Osteocyte (in vitro differentiated cells): ENCODE measurements at regions not wholly inside any gene's neighbourhood (a gene's known extent, or its start where the extent isn't known, plus 50 kb on each side); places are given as distances from the start of the nearest gene placed in this dataset.

ENCODE experiments used
- DNase-seq: peaks from one replicate; pipeline ENCODE4 v3.0.0; 2021; ENCODE audit warnings: mixed read lengths; ENCODE audit not compliant: unreplicated experiment; ENCODE audit errors: extremely low spot score
- H3K27ac Mint-ChIP-seq: one replicate; pipeline ENCODE4 v1.8.0; 2021; ENCODE audit warnings: mild to moderate bottlenecking, mixed read lengths; ENCODE audit not compliant: unreplicated experiment
- H3K27me3 Mint-ChIP-seq: one replicate; pipeline ENCODE4 v1.8.0; 2021; ENCODE audit warnings: mixed read lengths; ENCODE audit not compliant: unreplicated experiment
- H3K36me3 Mint-ChIP-seq: one replicate; pipeline ENCODE4 v1.8.0; 2021; ENCODE audit warnings: mixed read lengths; ENCODE audit not compliant: unreplicated experiment
- H3K4me1 Mint-ChIP-seq: one replicate; pipeline ENCODE4 v1.8.0; 2021; ENCODE audit warnings: mixed read lengths; ENCODE audit not compliant: unreplicated experiment
- H3K4me3 Mint-ChIP-seq: one replicate; pipeline ENCODE4 v1.8.0; 2021; ENCODE audit warnings: mild to moderate bottlenecking, moderate library complexity, mixed read lengths; ENCODE audit not compliant: unreplicated experiment
- H3K9me3 Mint-ChIP-seq: one replicate; pipeline ENCODE4 v1.8.0; 2021; ENCODE audit warnings: mixed read lengths; ENCODE audit not compliant: unreplicated experiment
- CTCF ChIP-seq: fragments of 200-600 bp; sonication (generic); IDR thresholded peaks from 2 replicates; pipeline ENCODE4 v1.5.0; 2021; ENCODE audit warnings: antibody characterized with exemption, mild to moderate bottlenecking, moderate library complexity

GRCh38 chr1:221109930-221110329 lies 230.7 kb downstream of the HLX start:
- TF ChIP-seq CTCF, result no peak
- Mint-ChIP-seq H3K9me3 (peaks cover 11% of the 10 kb centered on the region), H3K4me1 (no peaks in the 10 kb centered on the region), H3K27me3 (peaks cover 10% of the 10 kb centered on the region), H3K27ac (no peak overlapping the region), H3K36me3 (peaks cover 5% of the 10 kb centered on the region), H3K4me3 (no peak overlapping the region)
- DNase-seq, result no peak

- Mint-ChIP-seq H3K27ac (peak overlapping the region; percentile 88), H3K4me3 (no peak overlapping the region), H3K4me1 (peaks cover 30% of the 10 kb centered on the region)
Measured at GRCh38 chr1:221117133-221117532, 237.9 kb downstream of the HLX start.

GRCh38 chr1:221117548-221117951 lies 238.3 kb downstream of the HLX start:
- H3K36me3 Mint-ChIP-seq, result no peaks in the 10 kb centered on the region
- no peak for DNase-seq
- no peak for TF ChIP-seq CTCF
- H3K27me3 Mint-ChIP-seq, result no peaks in the 10 kb centered on the region
- no peak overlapping the region for H3K4me3 Mint-ChIP-seq
- peak overlapping the region; percentile 88 for H3K27ac Mint-ChIP-seq
- H3K4me1 Mint-ChIP-seq, result peaks cover 30% of the 10 kb centered on the region
- peaks cover 9% of the 10 kb centered on the region for H3K9me3 Mint-ChIP-seq

More at GRCh38 chr1:221117133-221117532, 237.9 kb downstream of the HLX start:
- Mint-ChIP-seq H3K27me3 (no peaks in the 10 kb centered on the region), H3K36me3 (no peaks in the 10 kb centered on the region), H3K9me3 (peaks cover 9% of the 10 kb centered on the region)
- no peak for DNase-seq
- TF ChIP-seq CTCF, result no peak

GRCh38 chr1:221118176-221118937 lies 239.1 kb downstream of the HLX start:
- H3K4me3 Mint-ChIP-seq, result no peak overlapping the region
- no peaks in the 10 kb centered on the region for H3K27me3 Mint-ChIP-seq
- no peak for TF ChIP-seq CTCF
- H3K27ac Mint-ChIP-seq, result peak overlapping the region; percentile 88
- H3K4me1 Mint-ChIP-seq, result peaks cover 30% of the 10 kb centered on the region
- DNase-seq, result no peak
- peaks cover 9% of the 10 kb centered on the region for H3K9me3 Mint-ChIP-seq
- H3K36me3 Mint-ChIP-seq, result no peaks in the 10 kb centered on the region

- Mint-ChIP-seq H3K27me3 (no peaks in the 10 kb centered on the region), H3K36me3 (no peaks in the 10 kb centered on the region), H3K4me3 (no peak overlapping the region), H3K27ac (peak overlapping the region; percentile 88), H3K4me1 (peaks cover 30% of the 10 kb centered on the region), H3K9me3 (peaks cover 9% of the 10 kb centered on the region)
- DNase-seq, result no peak
- no peak for TF ChIP-seq CTCF
Measured at GRCh38 chr1:221118938-221119320, 239.7 kb downstream of the HLX start.
